MCF 10A (cell line): ENCODE measurements at regions not wholly inside any gene's neighbourhood (a gene's known extent, or its start where the extent isn't known, plus 50 kb on each side); places are given as distances from the start of the nearest gene placed in this dataset.

ENCODE experiments used
- BruUV-seq: library from RNA; stranded (reverse); fragments of 400-500 nt; replicated peaks from 2 replicates; lab custom pipeline; 2021; lab: Mats Ljungman, UMichigan
- CTCF ChIA-PET: fragments of 300-600 bp; sonication (Branson Sonifier 250); formaldehyde crosslinking; extraction: SDS; loops from one replicate; lab custom pipeline; 2021; ENCODE audit warnings: antibody characterized with exemption, inconsistent platforms; lab: Yijun Ruan, JAX
- POLR2A ChIA-PET: fragments of 300-600, 350-650 bp; sonication (Branson Sonifier 250); formaldehyde crosslinking; extraction: SDS; loops from one replicate; lab custom pipeline; 2020; ENCODE audit warnings: antibody characterized with exemption, inconsistent platforms; lab: Yijun Ruan, JAX
- DNase-seq: peaks from one replicate; pipeline ENCODE4 v3.0.0-alpha.2; 2018; ENCODE audit not compliant: unreplicated experiment
- H3K27ac Mint-ChIP-seq: one replicate; pipeline ENCODE4 v1.8.0; 2022; ENCODE audit warnings: mild to moderate bottlenecking, low read depth, mixed read lengths; ENCODE audit not compliant: unreplicated experiment
- H3K27me3 Mint-ChIP-seq: one replicate; pipeline ENCODE4 v1.8.0; 2022; ENCODE audit warnings: mixed read lengths; ENCODE audit not compliant: insufficient read depth, unreplicated experiment
- H3K36me3 Mint-ChIP-seq: one replicate; pipeline ENCODE4 v1.8.0; 2022; ENCODE audit warnings: mild to moderate bottlenecking, moderate library complexity, mixed read lengths; ENCODE audit not compliant: insufficient read depth, unreplicated experiment
- H3K4me1 Mint-ChIP-seq: one replicate; pipeline ENCODE4 v1.8.0; 2022; ENCODE audit warnings: mixed read lengths; ENCODE audit not compliant: insufficient read depth, unreplicated experiment
- H3K4me3 Mint-ChIP-seq: one replicate; pipeline ENCODE4 v1.8.0; 2022; ENCODE audit warnings: mild to moderate bottlenecking, moderate library complexity, mixed read lengths; ENCODE audit not compliant: unreplicated experiment
- H3K9me3 Mint-ChIP-seq: one replicate; pipeline ENCODE4 v1.8.0; 2022; ENCODE audit warnings: mixed read lengths; ENCODE audit not compliant: unreplicated experiment
- CTCF ChIP-seq: fragments of 200-600 bp; IDR thresholded peaks from one replicate; pipeline ENCODE4 v1.8.0; 2022; ENCODE audit warnings: antibody characterized with exemption, mild to moderate bottlenecking; ENCODE audit not compliant: unreplicated experiment
- intact Hi-C: fragments of 100-400 bp; cut with micrococcal nuclease; formaldehyde crosslinking; loops from 2 replicates; pipeline ENCODE4 v1.14.1; 2022

- H3K9me3 Mint-ChIP-seq, result no peaks in the 10 kb centered on the region
- no peak overlapping the region for H3K4me3 Mint-ChIP-seq
- TF ChIP-seq CTCF, result no peak
- ChIA-PET CTCF (interaction anchor here (0.7 kb wide), 1 partner anchor 677 kb away, joined by 3 read pairs; no protein-coding TSS in a partner anchor), POLR2A (no interaction called here)
- no peak overlapping the region for H3K27ac Mint-ChIP-seq
- DNase-seq, result no peak
- H3K4me1 Mint-ChIP-seq, result no peaks in the 10 kb centered on the region
- H3K36me3 Mint-ChIP-seq, result peaks cover 6% of the 10 kb centered on the region
- intact Hi-C loops, result no loop called here
- H3K27me3 Mint-ChIP-seq, result no peaks in the 10 kb centered on the region
- no TSS peak for BruUV-seq
These were observed 121.7 kb downstream of the ICE1 start for GRCh38 chr5:5544094-5544663.

GRCh38 chr5:5542654-5543053 lies 120.2 kb downstream of the ICE1 start:
- Mint-ChIP-seq H3K4me3 (no peak overlapping the region), H3K27me3 (no peaks in the 10 kb centered on the region), H3K36me3 (peaks cover 6% of the 10 kb centered on the region), H3K9me3 (no peaks in the 10 kb centered on the region), H3K27ac (no peak overlapping the region), H3K4me1 (no peaks in the 10 kb centered on the region)
- ChIA-PET CTCF (no interaction called here), POLR2A (no interaction called here)
- intact Hi-C loops, result no loop called here
- TF ChIP-seq CTCF, result no peak
- DNase-seq, result no peak
- no TSS peak for BruUV-seq

- TF ChIP-seq CTCF, result no peak
- H3K9me3 Mint-ChIP-seq, result no peaks in the 10 kb centered on the region
- H3K4me1 Mint-ChIP-seq, result no peaks in the 10 kb centered on the region
- intact Hi-C loops, result no loop called here
- H3K36me3 Mint-ChIP-seq, result peaks cover 6% of the 10 kb centered on the region
- ChIA-PET POLR2A (no interaction called here), CTCF (no interaction called here)
- H3K4me3 Mint-ChIP-seq, result no peak overlapping the region
- BruUV-seq, result no TSS peak
- no peak for DNase-seq
- no peak overlapping the region for H3K27ac Mint-ChIP-seq
- peaks cover 17% of the 10 kb centered on the region for H3K27me3 Mint-ChIP-seq
These were observed 117.6 kb downstream of the ICE1 start for GRCh38 chr5:5540065-5540464.
